ENCODE measurements at regions not wholly inside any gene's neighbourhood (a gene's known extent, or its start where the extent isn't known, plus 50 kb on each side); places are given as distances from the start of the nearest gene placed in this dataset.
"Not testable (repeated sequence)": the region's sequence is repeated elsewhere in the genome, so short reads cannot be mapped to it uniquely, and the experiment has no call there.

DNA sequence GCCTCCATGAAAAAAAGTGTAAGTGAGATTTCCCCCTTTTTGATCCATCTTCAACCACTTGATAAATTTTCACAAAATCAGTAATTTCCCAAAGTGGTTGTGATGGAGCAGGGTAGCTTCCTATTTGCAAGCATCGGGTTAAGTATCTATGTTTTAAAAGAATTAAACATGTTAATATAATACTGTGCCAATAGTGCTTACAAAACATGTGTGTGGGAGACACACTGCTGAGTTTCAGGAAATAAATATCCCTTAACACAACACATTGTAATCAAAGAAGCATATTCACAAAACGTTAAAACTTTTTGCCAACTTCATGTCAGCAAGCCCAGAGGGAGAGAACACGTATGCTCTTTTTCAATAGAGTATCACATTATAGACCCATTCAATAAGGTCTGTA is 526.9 kb downstream of the TTLL7 start:
- TF ChIP-seq, protein P1, sequence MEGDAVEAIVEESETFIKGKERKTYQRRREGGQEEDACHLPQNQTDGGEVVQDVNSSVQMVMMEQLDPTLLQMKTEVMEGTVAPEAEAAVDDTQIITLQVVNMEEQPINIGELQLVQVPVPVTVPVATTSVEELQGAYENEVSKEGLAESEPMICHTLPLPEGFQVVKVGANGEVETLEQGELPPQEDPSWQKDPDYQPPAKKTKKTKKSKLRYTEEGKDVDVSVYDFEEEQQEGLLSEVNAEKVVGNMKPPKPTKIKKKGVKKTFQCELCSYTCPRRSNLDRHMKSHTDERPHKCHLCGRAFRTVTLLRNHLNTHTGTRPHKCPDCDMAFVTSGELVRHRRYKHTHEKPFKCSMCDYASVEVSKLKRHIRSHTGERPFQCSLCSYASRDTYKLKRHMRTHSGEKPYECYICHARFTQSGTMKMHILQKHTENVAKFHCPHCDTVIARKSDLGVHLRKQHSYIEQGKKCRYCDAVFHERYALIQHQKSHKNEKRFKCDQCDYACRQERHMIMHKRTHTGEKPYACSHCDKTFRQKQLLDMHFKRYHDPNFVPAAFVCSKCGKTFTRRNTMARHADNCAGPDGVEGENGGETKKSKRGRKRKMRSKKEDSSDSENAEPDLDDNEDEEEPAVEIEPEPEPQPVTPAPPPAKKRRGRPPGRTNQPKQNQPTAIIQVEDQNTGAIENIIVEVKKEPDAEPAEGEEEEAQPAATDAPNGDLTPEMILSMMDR (IDR thresholded peaks at IDR 0.05) = not testable (repeated sequence)
- not testable (repeated sequence) for TF ChIP-seq POLR2A, POLR2AphosphoS5 (IDR thresholded peaks at IDR 0.05)

Data from suprapubic skin (tissue), 4 donors.